NCI-H2171 treated with DMSO at 0.1 percent for 48 hours (cell line): ENCODE measurements at regions not wholly inside any gene's neighbourhood (a gene's known extent, or its start where the extent isn't known, plus 50 kb on each side); places are given as distances from the start of the nearest gene placed in this dataset.

Experiments used
- DNase-seq: peaks from one replicate; lab custom pipeline; 2025; lab: John Stamatoyannopoulos, UW

GRCh38 chr5:76030343-76030742 is 52.8 kb upstream of the SV2C start:
- no peak for DNase-seq

DNA sequence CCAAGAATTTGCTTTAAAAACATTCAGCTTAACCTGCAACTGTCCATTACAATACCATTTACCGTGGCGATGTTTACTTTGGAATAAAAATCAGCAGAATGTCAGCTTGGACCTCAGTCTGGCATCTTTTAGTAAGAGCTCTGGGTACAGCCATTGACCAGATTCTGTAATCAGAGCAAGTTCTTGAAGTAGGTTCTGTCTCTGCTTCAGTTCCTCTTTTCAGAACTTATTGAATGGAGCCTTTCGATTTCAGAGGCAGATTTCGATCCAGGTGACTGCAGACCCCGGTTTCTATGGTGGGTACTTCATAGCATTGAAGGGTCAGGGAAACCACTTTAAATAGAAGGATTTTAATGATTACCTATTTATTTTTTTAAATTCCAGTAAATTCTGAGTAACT is 53.4 kb upstream of the SV2C start:
- no peak for DNase-seq

DNA sequence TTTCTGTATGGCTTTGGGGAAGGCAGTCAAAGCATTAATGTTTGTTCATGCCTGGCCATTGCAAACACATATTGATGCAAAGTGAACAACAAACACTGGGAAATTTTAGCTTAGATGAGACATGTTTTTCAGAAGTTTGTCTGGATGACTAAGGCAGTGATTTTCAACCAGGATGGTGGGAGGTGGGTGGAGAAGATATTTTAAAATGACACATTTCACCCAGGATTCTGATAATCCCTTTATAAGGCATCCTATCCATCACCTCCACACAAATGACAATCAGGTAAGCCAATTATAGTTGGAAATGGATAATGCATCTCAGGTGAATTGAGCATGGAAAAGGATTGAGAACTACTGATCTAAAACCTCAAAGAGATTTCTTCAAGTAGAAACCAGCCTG is 57.4 kb upstream of the SV2C start:
- no peak for DNase-seq

- DNase-seq = peak; percentile 90
Observed at GRCh38 chr5:76025069-76025468, 58.1 kb upstream of the SV2C start.

DNA sequence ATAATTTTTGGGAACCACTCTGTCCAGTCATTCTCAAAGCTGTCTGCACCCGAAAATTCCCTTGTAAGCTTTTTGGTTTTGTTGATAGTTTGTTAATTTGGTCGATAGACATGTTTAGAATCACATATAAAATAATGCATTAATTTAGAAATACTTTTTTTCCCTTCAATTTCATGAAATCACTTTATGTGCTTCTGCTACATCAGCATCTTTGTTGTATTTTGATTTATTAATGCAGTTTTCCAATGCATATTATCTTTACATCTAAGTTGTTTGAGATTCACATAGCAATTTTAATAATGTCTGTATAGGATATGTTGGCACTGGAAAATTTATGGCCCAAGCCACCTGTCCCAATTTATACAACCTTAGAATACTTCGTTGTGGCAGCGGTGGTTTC is 60.6 kb upstream of the SV2C start:
- no peak for DNase-seq

GRCh38 chr5:76021936-76022584 is 61.1 kb upstream of the SV2C start:
- peak; percentile 31 for DNase-seq

GRCh38 chr5:76016258-76016657 is 66.9 kb upstream of the SV2C start:
- no peak for DNase-seq

- no peak for DNase-seq
Observed at GRCh38 chr5:76014005-76014404, 69.2 kb upstream of the SV2C start.

DNA sequence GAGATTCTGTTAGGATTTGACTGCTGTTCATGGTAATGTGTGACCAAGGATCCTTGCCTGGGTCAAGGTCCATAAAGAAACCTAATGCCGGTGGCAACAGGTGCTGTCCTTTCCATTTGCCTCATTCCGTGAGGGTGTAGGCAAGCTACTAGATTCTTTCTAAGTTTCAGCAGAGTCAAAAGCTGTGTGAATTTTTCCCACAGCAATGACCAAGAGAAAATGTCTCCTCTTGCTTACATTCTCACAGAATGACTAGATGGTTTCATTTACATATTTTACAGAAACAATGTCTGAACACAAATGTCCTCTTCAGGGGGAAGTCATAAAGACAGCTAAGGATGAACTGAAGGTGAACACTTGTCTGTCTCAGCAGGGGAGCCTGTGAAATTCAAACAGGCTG is 75.3 kb upstream of the SV2C start:
- DNase-seq = no peak

GRCh38 chr5:76000582-76000981 is 82.6 kb upstream of the SV2C start:
- peak; percentile 30 for DNase-seq

- DNase-seq = peak; percentile 13
Observed at GRCh38 chr5:75993643-75994520, 89.3 kb upstream of the SV2C start.

DNA sequence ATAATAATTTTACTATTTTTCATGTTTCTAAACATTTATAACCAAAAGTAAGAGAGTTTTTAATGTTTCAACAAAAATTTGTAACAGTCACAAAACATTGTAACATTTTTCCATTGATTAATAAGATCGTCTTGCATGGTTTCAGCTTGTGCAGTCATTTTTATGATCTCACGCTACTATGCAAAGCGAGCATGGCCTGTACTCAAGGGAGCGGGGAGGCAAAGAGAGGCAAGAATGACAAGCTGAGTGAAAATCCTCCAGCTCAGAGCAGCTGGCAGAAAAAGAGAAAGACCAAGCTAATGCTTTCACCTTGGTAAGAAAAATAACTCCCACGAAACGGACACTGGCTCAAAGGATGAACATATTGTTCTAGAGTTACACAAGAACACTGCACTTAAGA is 90.0 kb upstream of the SV2C start:
- DNase-seq = no peak

DNA sequence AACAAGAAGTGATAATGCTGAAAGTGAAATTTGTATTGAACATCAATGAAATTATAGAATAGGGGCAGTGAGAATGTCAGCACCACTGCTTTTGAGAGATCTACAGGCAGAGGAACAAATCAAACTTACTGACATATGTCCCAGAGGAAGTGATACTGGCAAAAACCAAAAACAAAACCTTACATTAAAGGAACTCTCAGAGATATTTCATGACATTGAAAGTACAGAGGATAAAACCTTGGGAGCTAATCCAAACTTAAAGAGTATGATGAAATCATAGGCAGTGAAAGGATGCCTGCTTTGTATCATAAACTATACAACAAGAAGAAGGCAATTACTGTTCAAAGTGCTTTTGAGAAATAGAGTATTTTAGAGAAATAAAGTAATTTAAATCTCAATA is 90.4 kb upstream of the SV2C start:
- DNase-seq = no peak

GRCh38 chr5:75985077-75985476 is 98.1 kb upstream of the SV2C start:
- peak; percentile 32 for DNase-seq

DNA sequence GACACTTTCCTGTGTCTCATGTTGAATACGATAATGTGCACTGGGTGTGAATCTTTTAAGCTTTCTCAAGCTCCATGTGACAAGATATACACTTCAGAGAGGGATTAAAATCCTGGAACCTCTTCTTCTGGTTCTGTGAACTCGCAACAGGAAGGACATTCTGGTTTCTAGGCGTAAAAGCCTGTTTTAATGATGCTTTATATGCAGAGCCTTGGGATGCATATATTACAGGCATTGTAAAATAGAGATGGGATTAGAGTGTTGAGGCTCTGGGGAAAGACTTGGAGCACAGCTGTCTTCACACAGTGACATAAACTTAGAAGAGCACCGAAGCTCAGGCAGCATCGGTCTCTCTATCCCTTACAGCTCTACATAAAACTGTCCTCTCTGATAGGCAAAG is 107.7 kb upstream of the SV2C start:
- DNase-seq = no peak

- DNase-seq = no peak
Observed at GRCh38 chr5:75965292-75965691, 117.9 kb upstream of the SV2C start.

GRCh38 chr5:75964008-75964407 is 119.2 kb upstream of the SV2C start:
- no peak for DNase-seq

DNA sequence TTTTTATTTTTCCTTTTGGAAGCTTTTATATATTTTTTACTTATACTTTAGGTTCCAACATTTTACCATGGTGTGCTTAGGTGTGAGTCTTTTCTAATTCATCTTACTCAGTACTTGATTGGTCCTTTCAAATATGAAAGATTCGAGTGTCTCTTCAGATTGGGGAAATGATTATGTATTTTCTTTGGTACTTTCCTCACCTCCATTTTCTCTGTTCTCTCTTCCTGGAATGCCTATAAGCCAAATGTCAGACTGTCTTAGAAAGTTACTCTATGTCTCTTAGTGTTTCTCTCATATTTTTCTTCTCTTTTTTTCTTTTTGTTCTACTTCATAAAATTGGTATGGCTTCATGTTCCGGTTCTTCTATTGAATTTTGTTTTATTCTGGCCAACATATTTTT is 119.6 kb upstream of the SV2C start:
- DNase-seq = no peak

DNA sequence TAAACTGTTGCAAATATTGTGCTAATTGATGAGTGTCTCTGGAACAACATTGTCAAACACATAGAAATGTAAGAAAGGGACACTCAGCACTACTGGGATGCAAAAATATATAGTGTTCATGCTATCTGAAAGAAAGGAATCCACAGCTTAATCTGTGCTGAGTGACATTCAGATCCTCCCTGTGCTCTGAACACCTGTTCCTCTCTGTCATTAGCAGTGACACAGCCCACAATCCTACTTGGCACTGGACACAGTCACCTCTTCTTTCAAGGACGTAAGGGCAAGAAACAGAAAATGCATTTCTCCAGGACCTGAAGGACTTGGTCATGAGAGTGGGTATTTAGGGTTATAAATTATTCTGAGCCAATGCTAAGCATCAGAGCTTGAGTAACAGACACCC is 121.4 kb upstream of the SV2C start:
- no peak for DNase-seq

DNA sequence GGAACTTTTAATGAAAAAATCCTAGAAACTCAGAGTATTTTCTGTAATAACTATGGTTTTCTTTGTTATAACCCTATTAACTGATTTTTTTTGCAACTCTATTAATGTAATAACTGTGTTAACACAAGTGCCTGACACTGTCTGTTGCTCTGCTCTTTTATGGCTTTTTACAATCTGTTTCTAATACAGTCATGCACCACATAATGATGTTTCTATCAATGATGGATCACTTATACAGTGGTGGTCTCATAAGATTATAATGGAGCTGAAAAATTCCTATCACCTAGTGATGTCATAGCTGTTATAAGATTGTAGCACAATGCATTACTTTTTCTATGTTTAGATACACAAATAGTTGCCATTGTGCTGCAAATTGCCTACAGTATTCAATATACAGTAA is 123.1 kb upstream of the SV2C start:
- no peak for DNase-seq

DNA sequence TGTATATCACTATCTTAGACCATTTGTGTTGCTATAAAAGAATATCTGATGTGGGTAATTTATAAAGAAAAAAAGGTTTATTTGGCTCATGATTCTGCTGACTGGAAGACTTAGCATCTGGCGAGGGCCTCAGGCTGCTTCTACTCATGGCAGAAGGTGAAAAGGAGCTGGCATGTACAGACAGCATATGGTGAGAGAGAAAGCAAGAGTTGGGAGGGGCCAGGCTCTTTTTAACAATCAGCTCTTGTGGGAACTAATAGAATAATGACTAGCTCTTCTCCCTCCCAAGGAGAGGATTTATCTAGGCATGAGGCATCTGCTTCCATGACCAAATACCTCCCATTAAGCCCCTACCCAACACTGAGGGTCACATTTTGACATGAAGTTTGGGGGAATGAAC is 130.2 kb upstream of the SV2C start:
- DNase-seq = peak; percentile 11

- DNase-seq = no peak
Observed at GRCh38 chr5:75952291-75952690, 130.9 kb upstream of the SV2C start.

GRCh38 chr5:75951716-75952115 is 131.5 kb upstream of the SV2C start:
- DNase-seq = no peak

DNA sequence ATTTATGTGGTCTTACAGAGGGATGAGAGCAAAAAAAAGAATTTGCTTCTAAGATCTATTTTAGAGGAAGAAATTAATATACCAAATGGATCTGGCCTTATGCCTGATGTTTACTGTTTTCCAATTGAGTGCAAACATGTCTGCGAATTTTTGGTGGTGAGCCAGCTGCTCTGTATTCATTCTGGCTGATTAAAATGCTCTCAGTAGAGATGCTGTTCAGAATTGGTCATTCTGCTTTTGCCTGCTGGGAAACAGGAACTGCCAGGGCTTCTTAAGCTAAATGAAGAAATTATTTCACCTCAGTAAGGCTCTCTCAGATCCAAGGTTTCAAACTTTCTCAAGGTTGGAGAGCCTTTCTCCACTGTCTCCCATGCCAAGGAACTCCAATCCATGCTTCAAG is 132.0 kb upstream of the SV2C start:
- peak; percentile 40 for DNase-seq
